Activated CD4-positive, alpha-beta memory T cell treated with anti-CD3 and anti-CD28 coated beads, Interleukin-2, amount 10 ng/mL, durations not matched to agents 7 days and 5 days (primary cell): ENCODE measurements at regions not wholly inside any gene's neighbourhood (a gene's known extent, or its start where the extent isn't known, plus 50 kb on each side); places are given as distances from the start of the nearest gene placed in this dataset.

Experiments
- CTCF ChIA-PET: fragments of 350-600 bp; sonication (Branson Sonifier 250); formaldehyde crosslinking; loops from one replicate; lab custom pipeline; 2021; ENCODE audit warnings: antibody characterized with exemption, inconsistent platforms; lab: Charles Lee
- POLR2A ChIA-PET: fragments of 350-600 bp; sonication (Branson Sonifier 250); formaldehyde crosslinking; loops from one replicate; lab custom pipeline; 2021; ENCODE audit warnings: antibody characterized with exemption; lab: Charles Lee
- DNase-seq: peaks from one replicate; pipeline ENCODE4 v3.0.0-alpha.2; 2020
- H3K27ac Mint-ChIP-seq: one replicate; pipeline ENCODE4 v1.8.0; 2021; ENCODE audit warnings: mild to moderate bottlenecking, mixed read lengths
- H3K27me3 Mint-ChIP-seq: one replicate; pipeline ENCODE4 v1.8.0; 2021; ENCODE audit warnings: mixed read lengths
- H3K36me3 Mint-ChIP-seq: one replicate; pipeline ENCODE4 v1.8.0; 2021; ENCODE audit warnings: low read depth, mixed read lengths
- H3K4me1 Mint-ChIP-seq: one replicate; pipeline ENCODE4 v1.8.0; 2021; ENCODE audit warnings: mixed read lengths
- H3K4me3 Mint-ChIP-seq: one replicate; pipeline ENCODE4 v1.8.0; 2021; ENCODE audit warnings: mild to moderate bottlenecking, mixed read lengths
- H3K9me3 Mint-ChIP-seq: one replicate; pipeline ENCODE4 v1.8.0; 2021; ENCODE audit warnings: mixed read lengths

- H3K9me3 Mint-ChIP-seq: no peaks in the 10 kb centered on the region
- CTCF ChIA-PET: interaction anchor here (1.6 kb wide), 1 partner anchor 10 kb away, joined by 4 read pairs; no protein-coding TSS in a partner anchor
- no peak for DNase-seq
- no peak overlapping the region for H3K27ac Mint-ChIP-seq
- H3K4me1 Mint-ChIP-seq: no peaks in the 10 kb centered on the region
- H3K36me3 Mint-ChIP-seq: no peaks in the 10 kb centered on the region
- no peaks in the 10 kb centered on the region for H3K27me3 Mint-ChIP-seq
- POLR2A ChIA-PET: no interaction called here
- no peak overlapping the region for H3K4me3 Mint-ChIP-seq
Measured at GRCh38 chr1:209324901-209325871, 258.3 kb upstream of the CAMK1G start.

- Mint-ChIP-seq H3K4me1 (no peaks in the 10 kb centered on the region), H3K36me3 (no peaks in the 10 kb centered on the region), H3K4me3 (no peak overlapping the region), H3K9me3 (no peaks in the 10 kb centered on the region), H3K27ac (no peak overlapping the region), H3K27me3 (no peaks in the 10 kb centered on the region)
- ChIA-PET CTCF (interaction anchor here (1.6 kb wide), 1 partner anchor 10 kb away, joined by 4 read pairs; no protein-coding TSS in a partner anchor), POLR2A (no interaction called here)
- DNase-seq: no peak
Measured at GRCh38 chr1:209326076-209326475, 257.4 kb upstream of the CAMK1G start.

GRCh38 chr1:209326831-209327230 lies 256.7 kb upstream of the CAMK1G start:
- no peaks in the 10 kb centered on the region for H3K36me3 Mint-ChIP-seq
- H3K9me3 Mint-ChIP-seq: no peaks in the 10 kb centered on the region
- no peak for DNase-seq
- CTCF ChIA-PET: no interaction called here
- no peak overlapping the region for H3K4me3 Mint-ChIP-seq
- H3K27me3 Mint-ChIP-seq: no peaks in the 10 kb centered on the region
- no peak overlapping the region for H3K27ac Mint-ChIP-seq
- POLR2A ChIA-PET: no interaction called here
- H3K4me1 Mint-ChIP-seq: no peaks in the 10 kb centered on the region

- Mint-ChIP-seq H3K27me3 (peaks cover 2% of the 10 kb centered on the region), H3K4me1 (no peaks in the 10 kb centered on the region), H3K27ac (no peak overlapping the region), H3K4me3 (no peak overlapping the region), H3K9me3 (no peaks in the 10 kb centered on the region), H3K36me3 (no peaks in the 10 kb centered on the region)
- DNase-seq: no peak
- CTCF ChIA-PET: no interaction called here
- POLR2A ChIA-PET: no interaction called here
Measured at GRCh38 chr1:209328196-209328595, 255.3 kb upstream of the CAMK1G start.

- Mint-ChIP-seq H3K27ac (no peak overlapping the region), H3K36me3 (no peaks in the 10 kb centered on the region), H3K4me3 (no peak overlapping the region), H3K9me3 (no peaks in the 10 kb centered on the region), H3K27me3 (peaks cover 21% of the 10 kb centered on the region), H3K4me1 (no peaks in the 10 kb centered on the region)
- POLR2A ChIA-PET: no interaction called here
- CTCF ChIA-PET: interaction anchor here (1.0 to 1.7 kb wide), 6 partner anchors 10 to 232 kb away, joined by 3 to 5 read pairs (median 4); no protein-coding TSS in a partner anchor
- no peak for DNase-seq
Measured at GRCh38 chr1:209335178-209335577, 248.3 kb upstream of the CAMK1G start.

- no peaks in the 10 kb centered on the region for H3K9me3 Mint-ChIP-seq
- peaks cover 18% of the 10 kb centered on the region for H3K27me3 Mint-ChIP-seq
- H3K36me3 Mint-ChIP-seq: no peaks in the 10 kb centered on the region
- ChIA-PET POLR2A (no interaction called here), CTCF (no interaction called here)
- no peak for DNase-seq
- H3K4me1 Mint-ChIP-seq: no peaks in the 10 kb centered on the region
- no peak overlapping the region for H3K27ac Mint-ChIP-seq
- no peak overlapping the region for H3K4me3 Mint-ChIP-seq
Measured at GRCh38 chr1:209341146-209341545, 242.4 kb upstream of the CAMK1G start.

- no peak for DNase-seq
- Mint-ChIP-seq H3K36me3 (no peaks in the 10 kb centered on the region), H3K4me1 (no peaks in the 10 kb centered on the region), H3K9me3 (no peaks in the 10 kb centered on the region), H3K4me3 (no peak overlapping the region), H3K27ac (no peak overlapping the region), H3K27me3 (peaks cover 15% of the 10 kb centered on the region)
- ChIA-PET POLR2A (no interaction called here), CTCF (no interaction called here)
Measured at GRCh38 chr1:209341673-209342420, 241.7 kb upstream of the CAMK1G start.

GRCh38 chr1:209342441-209343175 lies 240.9 kb upstream of the CAMK1G start:
- no peak overlapping the region for H3K4me3 Mint-ChIP-seq
- no peak overlapping the region for H3K27ac Mint-ChIP-seq
- no peaks in the 10 kb centered on the region for H3K36me3 Mint-ChIP-seq
- no peaks in the 10 kb centered on the region for H3K9me3 Mint-ChIP-seq
- DNase-seq: no peak
- peaks cover 18% of the 10 kb centered on the region for H3K27me3 Mint-ChIP-seq
- no peaks in the 10 kb centered on the region for H3K4me1 Mint-ChIP-seq
- ChIA-PET POLR2A (no interaction called here), CTCF (no interaction called here)

- H3K4me3 Mint-ChIP-seq: no peak overlapping the region
- H3K27ac Mint-ChIP-seq: no peak overlapping the region
- peaks cover 19% of the 10 kb centered on the region for H3K27me3 Mint-ChIP-seq
- ChIA-PET CTCF (no interaction called here), POLR2A (no interaction called here)
- no peak for DNase-seq
- no peaks in the 10 kb centered on the region for H3K4me1 Mint-ChIP-seq
- H3K9me3 Mint-ChIP-seq: no peaks in the 10 kb centered on the region
- H3K36me3 Mint-ChIP-seq: no peaks in the 10 kb centered on the region
Measured at GRCh38 chr1:209343511-209343910, 240.0 kb upstream of the CAMK1G start.

- H3K9me3 Mint-ChIP-seq: no peaks in the 10 kb centered on the region
- H3K4me1 Mint-ChIP-seq: no peaks in the 10 kb centered on the region
- ChIA-PET POLR2A (no interaction called here), CTCF (no interaction called here)
- no peak for DNase-seq
- H3K36me3 Mint-ChIP-seq: no peaks in the 10 kb centered on the region
- peaks cover 22% of the 10 kb centered on the region for H3K27me3 Mint-ChIP-seq
- no peak overlapping the region for H3K27ac Mint-ChIP-seq
- no peak overlapping the region for H3K4me3 Mint-ChIP-seq
Measured at GRCh38 chr1:209344156-209344555, 239.4 kb upstream of the CAMK1G start.

GRCh38 chr1:209349363-209350308 lies 233.9 kb upstream of the CAMK1G start:
- no peak overlapping the region for H3K27ac Mint-ChIP-seq
- H3K27me3 Mint-ChIP-seq: peaks cover 12% of the 10 kb centered on the region
- ChIA-PET CTCF (interaction anchor here (1.6 kb wide), 1 partner anchor 14 kb away, joined by 4 read pairs; no protein-coding TSS in a partner anchor), POLR2A (no interaction called here)
- H3K4me3 Mint-ChIP-seq: no peak overlapping the region
- no peaks in the 10 kb centered on the region for H3K9me3 Mint-ChIP-seq
- H3K36me3 Mint-ChIP-seq: no peaks in the 10 kb centered on the region
- DNase-seq: no peak
- H3K4me1 Mint-ChIP-seq: no peaks in the 10 kb centered on the region

- CTCF ChIA-PET: interaction anchor here (2.1 kb wide), 1 partner anchor 14 kb away, joined by 9 read pairs; no protein-coding TSS in a partner anchor
- H3K27ac Mint-ChIP-seq: no peak overlapping the region
Measured at GRCh38 chr1:209353053-209353452, 230.5 kb upstream of the CAMK1G start.

More at GRCh38 chr1:209353053-209353452, 230.5 kb upstream of the CAMK1G start:
- H3K9me3 Mint-ChIP-seq: no peaks in the 10 kb centered on the region
- H3K4me3 Mint-ChIP-seq: no peak overlapping the region
- H3K4me1 Mint-ChIP-seq: no peaks in the 10 kb centered on the region
- DNase-seq: no peak
- peaks cover 5% of the 10 kb centered on the region for H3K27me3 Mint-ChIP-seq
- POLR2A ChIA-PET: no interaction called here
- no peaks in the 10 kb centered on the region for H3K36me3 Mint-ChIP-seq
